ENCODE measurements at regions not wholly inside any gene's neighbourhood (a gene's known extent, or its start where the extent isn't known, plus 50 kb on each side); places are given as distances from the start of the nearest gene placed in this dataset.

DNA sequence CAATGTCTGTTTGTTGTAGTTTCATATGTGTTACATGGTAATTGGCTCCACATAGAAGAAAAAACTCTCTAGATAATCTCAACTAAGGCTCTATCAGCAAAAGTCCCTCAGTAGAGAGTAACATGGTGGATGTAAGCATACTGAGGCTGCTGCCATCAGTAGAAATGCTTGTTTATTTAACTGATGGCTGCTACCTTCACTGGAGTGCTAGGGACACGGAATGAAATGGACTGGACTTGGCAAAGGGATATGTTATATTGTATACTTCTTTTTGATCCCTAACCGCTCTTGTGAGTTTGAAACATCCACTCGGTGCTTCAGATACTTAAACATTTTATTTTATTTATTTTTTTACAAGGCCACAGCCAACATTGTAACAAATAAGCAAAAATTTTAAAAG, 143.0 kb downstream of the ZNF281 start:
- Mint-ChIP-seq H3K36me3 (no peaks in the 10 kb centered on the region), H3K4me3 (no peak overlapping the region), H3K27ac (no peak overlapping the region), H3K9me3 (no peaks in the 10 kb centered on the region), H3K4me1 (no peaks in the 10 kb centered on the region), H3K27me3 (ENCODE audit: low read depth in 2 of 2) (peaks cover 6 to 9% of the 10 kb centered on the region in 2 donors)
- Histone ChIP-seq H3K4me3 (ENCODE audit: low read length) (no peak overlapping the region), H3K36me3 (ENCODE audit: control insufficient read depth, insufficient read depth, low read length) (no peaks in the 10 kb centered on the region), H3K9me3 (ENCODE audit: control insufficient read depth, insufficient read depth, low read length) (no peaks in the 10 kb centered on the region), H3K27ac (ENCODE audit: low read length) (no peak overlapping the region), H3K27me3 (ENCODE audit: control insufficient read depth, insufficient read depth, low read length) (no peaks in the 10 kb centered on the region), H3K4me1 (ENCODE audit: control insufficient read depth, insufficient read depth, low read length) (no peaks in the 10 kb centered on the region)
- TF ChIP-seq CTCF (IDR thresholded peaks at IDR 0.05), result no peak
- 94% methylated on average over 3 of the region's 3 CpGs for WGBS (ENCODE audit: insufficient coverage)
- DNase-seq (no peak), ATAC-seq (no peak)
- intact Hi-C loops (cut with micrococcal nuclease), result no loop called here

DNA sequence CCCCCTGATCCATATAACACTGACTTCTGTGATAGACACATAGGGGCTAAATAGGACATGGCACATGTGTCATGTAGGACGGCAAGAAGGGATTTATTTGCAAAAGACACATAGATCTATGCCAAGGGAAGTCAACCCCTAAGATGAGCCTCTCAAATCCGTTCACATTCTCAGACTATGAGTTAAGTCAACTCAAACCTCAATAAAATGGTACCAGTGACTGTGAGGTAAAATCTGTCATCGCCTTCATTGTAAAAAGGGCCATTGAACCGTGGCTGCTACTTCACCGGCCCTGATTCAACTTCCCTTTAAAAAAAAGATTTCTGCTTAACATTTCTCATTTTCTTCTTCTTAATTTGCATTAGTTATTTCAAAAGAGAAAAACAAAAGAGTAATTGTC, 144.0 kb downstream of the ZNF281 start:
- H3K36me3 ChIP-seq (ENCODE audit: control insufficient read depth, insufficient read depth, low read length), result no peaks in the 10 kb centered on the region
- H3K27me3 Mint-ChIP-seq (ENCODE audit: low read depth in 2 of 2), result peaks cover 6 to 13% of the 10 kb centered on the region in 2 donors
- H3K27ac Mint-ChIP-seq, result no peak overlapping the region
- DNase-seq (no peak), ATAC-seq (no peak)
- H3K4me3 ChIP-seq (ENCODE audit: low read length), result no peak overlapping the region
- WGBS (ENCODE audit: insufficient coverage), result 90% methylated on average over 5 of the region's 5 CpGs
- H3K9me3 ChIP-seq (ENCODE audit: control insufficient read depth, insufficient read depth, low read length), result no peaks in the 10 kb centered on the region
- H3K4me1 ChIP-seq (ENCODE audit: control insufficient read depth, insufficient read depth, low read length), result no peaks in the 10 kb centered on the region
- no peak overlapping the region for H3K27ac ChIP-seq (ENCODE audit: low read length)
- H3K9me3 Mint-ChIP-seq, result no peaks in the 10 kb centered on the region
- no peaks in the 10 kb centered on the region for H3K4me1 Mint-ChIP-seq
- no peak for TF ChIP-seq CTCF (IDR thresholded peaks at IDR 0.05)
- no peaks in the 10 kb centered on the region for H3K36me3 Mint-ChIP-seq
- no peak overlapping the region for H3K4me3 Mint-ChIP-seq
- H3K27me3 ChIP-seq (ENCODE audit: control insufficient read depth, insufficient read depth, low read length), result no peaks in the 10 kb centered on the region
- intact Hi-C loops (cut with micrococcal nuclease), result no loop called here

- intact Hi-C loops (cut with micrococcal nuclease), result no loop called here
These were observed 144.7 kb downstream of the ZNF281 start for GRCh38 chr1:200265104-200265503.

More at GRCh38 chr1:200265104-200265503, 144.7 kb downstream of the ZNF281 start:
- H3K9me3 Mint-ChIP-seq, result no peaks in the 10 kb centered on the region
- Histone ChIP-seq H3K27ac (ENCODE audit: low read length) (no peak overlapping the region), H3K4me3 (ENCODE audit: low read length) (no peak overlapping the region), H3K27me3 (ENCODE audit: control insufficient read depth, insufficient read depth, low read length) (no peaks in the 10 kb centered on the region), H3K36me3 (ENCODE audit: control insufficient read depth, insufficient read depth, low read length) (no peaks in the 10 kb centered on the region), H3K9me3 (ENCODE audit: control insufficient read depth, insufficient read depth, low read length) (no peaks in the 10 kb centered on the region), H3K4me1 (ENCODE audit: control insufficient read depth, insufficient read depth, low read length) (no peaks in the 10 kb centered on the region)
- H3K27ac Mint-ChIP-seq, result no peak overlapping the region
- H3K4me1 Mint-ChIP-seq, result no peaks in the 10 kb centered on the region
- no peaks in the 10 kb centered on the region for H3K36me3 Mint-ChIP-seq
- 91% methylated on average over 1 of the region's 1 CpG for WGBS (ENCODE audit: insufficient coverage)
- TF ChIP-seq CTCF (IDR thresholded peaks at IDR 0.05), result no peak
- ATAC-seq (no peak), DNase-seq (no peak)
- no peak overlapping the region for H3K4me3 Mint-ChIP-seq
- H3K27me3 Mint-ChIP-seq (ENCODE audit: low read depth in 2 of 2), result peaks cover 6 to 17% of the 10 kb centered on the region in 2 donors
